ENCODE measurements at regions not wholly inside any gene's neighbourhood (a gene's known extent, or its start where the extent isn't known, plus 50 kb on each side); places are given as distances from the start of the nearest gene placed in this dataset.

DNA sequence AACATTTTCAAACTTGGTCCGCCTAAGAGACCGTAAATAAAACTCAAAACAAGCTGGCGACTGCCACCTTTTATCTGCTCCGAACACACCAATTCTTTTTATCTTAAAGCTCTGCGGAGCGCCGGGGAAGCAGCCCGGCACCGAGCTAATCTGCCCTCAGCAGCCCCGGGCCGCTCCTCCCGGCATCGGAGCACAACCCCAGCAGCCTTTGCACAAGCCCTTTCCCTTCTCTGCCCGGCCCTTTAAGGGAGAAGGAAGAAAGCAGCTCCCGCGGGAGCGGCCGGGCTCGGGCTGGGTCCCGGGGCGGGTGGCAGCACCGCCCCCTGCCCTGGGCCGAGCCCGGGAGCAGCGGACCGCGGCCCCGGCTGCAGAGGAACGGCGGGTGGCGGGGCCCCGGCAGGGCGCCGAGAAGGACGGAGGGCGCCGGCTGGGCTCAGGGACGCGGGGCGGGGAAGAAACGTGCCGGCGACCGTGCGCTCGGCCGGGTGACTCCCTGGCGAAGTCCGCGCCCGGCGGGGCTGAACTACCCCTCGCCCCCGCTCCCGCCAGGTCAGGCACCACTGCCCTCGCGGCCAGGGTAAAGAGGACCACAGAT is 133.6 kb upstream of the C11orf58 start (continued):
- TF ChIP-seq ZMYM3 (CRISPR knock-in tag; IDR thresholded peaks at IDR 0.05) (no peak), ZFP90 (CRISPR knock-in tag; IDR thresholded peaks at IDR 0.05; ENCODE audit: borderline replicate concordance) (no peak), YEATS2 (CRISPR knock-in tag; IDR thresholded peaks at IDR 0.05; ENCODE audit: borderline replicate concordance) (no peak), RXRA (CRISPR knock-in tag; IDR thresholded peaks at IDR 0.05) (no peak), NFATC3 (CRISPR knock-in tag; IDR thresholded peaks at IDR 0.05) (no peak), ZNF234 (CRISPR knock-in tag; conservative IDR thresholded peaks at IDR 0.05) (no peak), ZMYM4 (CRISPR knock-in tag; IDR thresholded peaks at IDR 0.05) (no peak), IRX3 (CRISPR knock-in tag; IDR thresholded peaks at IDR 0.05; ENCODE audit: borderline replicate concordance, low read depth) (no peak), SIN3B (IDR thresholded peaks at IDR 0.05; ENCODE audit: low read length) (no peak), ZNF367 (CRISPR knock-in tag; IDR thresholded peaks at IDR 0.05; ENCODE audit: borderline replicate concordance) (no peak), ZNF329 (CRISPR knock-in tag; IDR thresholded peaks at IDR 0.05; ENCODE audit: low read depth) (no peak), ZNF484 (CRISPR knock-in tag; IDR thresholded peaks at IDR 0.05; ENCODE audit: borderline replicate concordance, low read depth) (no peak), SYNCRIP (IDR thresholded peaks at IDR 0.05; ENCODE audit: insufficient read depth, low read depth, low read length) (no peak), ZFAT (CRISPR knock-in tag; conservative IDR thresholded peaks at IDR 0.05) (no peak), ZNF24 (IDR thresholded peaks at IDR 0.05) (no peak), RXRB (CRISPR knock-in tag; IDR thresholded peaks at IDR 0.05; ENCODE audit: borderline replicate concordance) (no peak), TCF7 (IDR thresholded peaks at IDR 0.05; ENCODE audit: low read depth) (no peak)
- TF ChIP-seq, protein P1, sequence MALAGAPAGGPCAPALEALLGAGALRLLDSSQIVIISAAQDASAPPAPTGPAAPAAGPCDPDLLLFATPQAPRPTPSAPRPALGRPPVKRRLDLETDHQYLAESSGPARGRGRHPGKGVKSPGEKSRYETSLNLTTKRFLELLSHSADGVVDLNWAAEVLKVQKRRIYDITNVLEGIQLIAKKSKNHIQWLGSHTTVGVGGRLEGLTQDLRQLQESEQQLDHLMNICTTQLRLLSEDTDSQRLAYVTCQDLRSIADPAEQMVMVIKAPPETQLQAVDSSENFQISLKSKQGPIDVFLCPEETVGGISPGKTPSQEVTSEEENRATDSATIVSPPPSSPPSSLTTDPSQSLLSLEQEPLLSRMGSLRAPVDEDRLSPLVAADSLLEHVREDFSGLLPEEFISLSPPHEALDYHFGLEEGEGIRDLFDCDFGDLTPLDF (CRISPR knock-in tag; IDR thresholded peaks at IDR 0.05) = no peak
- TF ChIP-seq, protein P2, sequence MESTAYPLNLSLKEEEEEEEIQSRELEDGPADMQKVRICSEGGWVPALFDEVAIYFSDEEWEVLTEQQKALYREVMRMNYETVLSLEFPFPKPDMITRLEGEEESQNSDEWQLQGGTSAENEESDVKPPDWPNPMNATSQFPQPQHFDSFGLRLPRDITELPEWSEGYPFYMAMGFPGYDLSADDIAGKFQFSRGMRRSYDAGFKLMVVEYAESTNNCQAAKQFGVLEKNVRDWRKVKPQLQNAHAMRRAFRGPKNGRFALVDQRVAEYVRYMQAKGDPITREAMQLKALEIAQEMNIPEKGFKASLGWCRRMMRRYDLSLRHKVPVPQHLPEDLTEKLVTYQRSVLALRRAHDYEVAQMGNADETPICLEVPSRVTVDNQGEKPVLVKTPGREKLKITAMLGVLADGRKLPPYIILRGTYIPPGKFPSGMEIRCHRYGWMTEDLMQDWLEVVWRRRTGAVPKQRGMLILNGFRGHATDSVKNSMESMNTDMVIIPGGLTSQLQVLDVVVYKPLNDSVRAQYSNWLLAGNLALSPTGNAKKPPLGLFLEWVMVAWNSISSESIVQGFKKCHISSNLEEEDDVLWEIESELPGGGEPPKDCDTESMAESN (CRISPR knock-in tag; conservative IDR thresholded peaks at IDR 0.05) = no peak
- TF ChIP-seq, protein P3, sequence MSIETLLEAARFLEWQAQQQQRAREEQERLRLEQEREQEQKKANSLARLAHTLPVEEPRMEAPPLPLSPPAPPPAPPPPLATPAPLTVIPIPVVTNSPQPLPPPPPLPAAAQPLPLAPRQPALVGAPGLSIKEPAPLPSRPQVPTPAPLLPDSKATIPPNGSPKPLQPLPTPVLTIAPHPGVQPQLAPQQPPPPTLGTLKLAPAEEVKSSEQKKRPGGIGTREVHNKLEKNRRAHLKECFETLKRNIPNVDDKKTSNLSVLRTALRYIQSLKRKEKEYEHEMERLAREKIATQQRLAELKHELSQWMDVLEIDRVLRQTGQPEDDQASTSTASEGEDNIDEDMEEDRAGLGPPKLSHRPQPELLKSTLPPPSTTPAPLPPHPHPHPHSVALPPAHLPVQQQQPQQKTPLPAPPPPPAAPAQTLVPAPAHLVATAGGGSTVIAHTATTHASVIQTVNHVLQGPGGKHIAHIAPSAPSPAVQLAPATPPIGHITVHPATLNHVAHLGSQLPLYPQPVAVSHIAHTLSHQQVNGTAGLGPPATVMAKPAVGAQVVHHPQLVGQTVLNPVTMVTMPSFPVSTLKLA (IDR thresholded peaks at IDR 0.05) = no peak
